ENCODE measurements at regions not wholly inside any gene's neighbourhood (a gene's known extent, or its start where the extent isn't known, plus 50 kb on each side); places are given as distances from the start of the nearest gene placed in this dataset.

DNA sequence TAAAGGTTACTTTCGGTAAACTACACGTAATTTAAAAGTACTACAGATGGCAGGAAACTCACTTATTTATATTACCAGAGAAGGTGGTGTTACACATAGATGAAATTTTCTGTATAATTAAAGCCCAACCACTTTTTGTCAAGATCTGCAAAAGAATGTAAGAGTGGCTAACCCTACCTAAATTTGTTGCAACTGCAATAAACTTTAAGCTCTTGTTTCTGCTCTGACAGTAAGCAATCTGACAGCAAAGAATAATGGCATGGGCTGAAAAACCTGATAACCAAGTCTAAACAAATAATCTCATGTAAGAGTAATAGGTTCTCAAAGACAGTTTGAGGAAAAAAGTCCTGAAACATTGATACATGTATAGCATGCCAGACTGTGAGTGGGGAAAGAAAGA is 897.3 kb downstream of the TUSC7 start:
- H3K4me1 ChIP-seq: no peaks in the 10 kb centered on the region
- H3K36me3 ChIP-seq: no peaks in the 10 kb centered on the region
- DNase-seq: no peak
- TF ChIP-seq POLR2A (IDR thresholded peaks at IDR 0.05): no peak
- TF ChIP-seq CTCF (IDR thresholded peaks at IDR 0.05): no peak
- H3K4me3 ChIP-seq: no peak overlapping the region
- H3K27me3 ChIP-seq: no peaks in the 10 kb centered on the region
- H3K27ac ChIP-seq: no peak overlapping the region
- H3K9me3 ChIP-seq: no peaks in the 10 kb centered on the region

GRCh38 chr3:117609330-117609729 is 899.8 kb downstream of the TUSC7 start:
- Histone ChIP-seq H3K4me1 (no peaks in the 10 kb centered on the region), H3K4me3 (no peak overlapping the region), H3K27ac (no peak overlapping the region), H3K27me3 (no peaks in the 10 kb centered on the region), H3K36me3 (no peaks in the 10 kb centered on the region), H3K9me3 (no peaks in the 10 kb centered on the region)
- DNase-seq: no peak
- TF ChIP-seq CTCF (IDR thresholded peaks at IDR 0.05): no peak

GRCh38 chr3:117610156-117610555 is 900.6 kb downstream of the TUSC7 start:
- Histone ChIP-seq H3K27me3 (no peaks in the 10 kb centered on the region), H3K4me3 (no peak overlapping the region), H3K27ac (no peak overlapping the region), H3K9me3 (no peaks in the 10 kb centered on the region), H3K36me3 (no peaks in the 10 kb centered on the region), H3K4me1 (no peaks in the 10 kb centered on the region)
- no peak for DNase-seq
- TF ChIP-seq CTCF (IDR thresholded peaks at IDR 0.05) (no peak), POLR2A (IDR thresholded peaks at IDR 0.05) (no peak)

DNA sequence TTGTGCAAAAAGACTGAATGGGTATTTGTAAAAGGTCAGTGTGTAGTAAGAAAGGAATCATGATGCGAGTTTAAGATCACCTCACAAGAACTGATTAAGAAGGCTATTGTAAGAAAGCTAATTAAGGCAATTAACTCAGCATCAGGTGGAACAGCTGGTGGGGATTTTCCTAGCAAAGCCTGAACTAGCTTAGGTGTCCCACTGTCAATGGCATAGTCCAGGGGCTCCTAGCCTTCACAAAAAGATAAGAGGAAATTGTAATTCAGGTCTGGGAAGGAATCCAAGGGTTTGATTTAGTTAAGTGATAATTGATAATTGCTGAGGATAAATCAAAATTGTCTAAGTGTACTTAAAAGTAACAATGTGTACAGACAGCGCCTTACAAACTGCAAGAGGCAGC is 901.6 kb downstream of the TUSC7 start:
- Histone ChIP-seq H3K27ac (no peak overlapping the region), H3K36me3 (no peaks in the 10 kb centered on the region), H3K4me3 (no peak overlapping the region), H3K4me1 (no peaks in the 10 kb centered on the region), H3K9me3 (no peaks in the 10 kb centered on the region), H3K27me3 (no peaks in the 10 kb centered on the region)
- no peak for TF ChIP-seq CTCF (IDR thresholded peaks at IDR 0.05)
- no peak for TF ChIP-seq POLR2A (IDR thresholded peaks at IDR 0.05)
- DNase-seq: no peak

DNA sequence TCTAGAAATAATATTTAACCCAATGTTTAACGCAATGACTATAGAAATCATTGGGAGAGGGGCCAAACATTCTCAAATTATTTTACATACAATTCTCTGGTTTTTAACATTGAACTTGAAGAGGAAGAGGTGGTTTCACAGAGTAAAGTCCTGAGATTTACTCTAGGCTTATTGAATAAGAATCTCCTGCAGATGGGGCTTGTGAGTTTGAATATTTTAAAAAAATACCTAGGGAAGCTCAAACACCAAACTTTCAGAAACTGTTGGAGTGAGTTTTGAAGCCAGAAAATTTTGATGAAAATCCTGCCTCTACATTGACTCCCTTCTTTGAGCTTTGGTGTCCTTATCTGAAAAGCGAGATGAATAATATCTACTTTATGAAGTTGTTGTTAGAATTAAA is 906.6 kb downstream of the TUSC7 start:
- no peaks in the 10 kb centered on the region for H3K27me3 ChIP-seq
- H3K36me3 ChIP-seq: no peaks in the 10 kb centered on the region
- no peak for DNase-seq
- TF ChIP-seq CTCF (IDR thresholded peaks at IDR 0.05) (no peak), POLR2A (IDR thresholded peaks at IDR 0.05) (no peak)
- H3K4me3 ChIP-seq: no peak overlapping the region
- no peak overlapping the region for H3K27ac ChIP-seq
- H3K4me1 ChIP-seq: no peaks in the 10 kb centered on the region
- no peaks in the 10 kb centered on the region for H3K9me3 ChIP-seq

- Histone ChIP-seq H3K4me3 (no peak overlapping the region), H3K27me3 (no peaks in the 10 kb centered on the region), H3K36me3 (no peaks in the 10 kb centered on the region), H3K4me1 (no peaks in the 10 kb centered on the region), H3K9me3 (no peaks in the 10 kb centered on the region), H3K27ac (no peak overlapping the region)
- no peak for DNase-seq
- TF ChIP-seq CTCF (IDR thresholded peaks at IDR 0.05) (no peak), POLR2A (IDR thresholded peaks at IDR 0.05) (no peak)
Observed at GRCh38 chr3:117617906-117618305, 908.3 kb downstream of the TUSC7 start.

Data from Peyer's patch (tissue), 4 donors.